GM18511 (cell line): ENCODE measurements at regions not wholly inside any gene's neighbourhood (a gene's known extent, or its start where the extent isn't known, plus 50 kb on each side); places are given as distances from the start of the nearest gene placed in this dataset.

Source experiments
- ATAC-seq: cut with Tn5 transposase; IDR thresholded peaks from one replicate; pipeline ENCODE4 v1.9.1; 2021; ENCODE audit warnings: mild to moderate bottlenecking, moderate library complexity; ENCODE audit not compliant: unreplicated experiment

DNA sequence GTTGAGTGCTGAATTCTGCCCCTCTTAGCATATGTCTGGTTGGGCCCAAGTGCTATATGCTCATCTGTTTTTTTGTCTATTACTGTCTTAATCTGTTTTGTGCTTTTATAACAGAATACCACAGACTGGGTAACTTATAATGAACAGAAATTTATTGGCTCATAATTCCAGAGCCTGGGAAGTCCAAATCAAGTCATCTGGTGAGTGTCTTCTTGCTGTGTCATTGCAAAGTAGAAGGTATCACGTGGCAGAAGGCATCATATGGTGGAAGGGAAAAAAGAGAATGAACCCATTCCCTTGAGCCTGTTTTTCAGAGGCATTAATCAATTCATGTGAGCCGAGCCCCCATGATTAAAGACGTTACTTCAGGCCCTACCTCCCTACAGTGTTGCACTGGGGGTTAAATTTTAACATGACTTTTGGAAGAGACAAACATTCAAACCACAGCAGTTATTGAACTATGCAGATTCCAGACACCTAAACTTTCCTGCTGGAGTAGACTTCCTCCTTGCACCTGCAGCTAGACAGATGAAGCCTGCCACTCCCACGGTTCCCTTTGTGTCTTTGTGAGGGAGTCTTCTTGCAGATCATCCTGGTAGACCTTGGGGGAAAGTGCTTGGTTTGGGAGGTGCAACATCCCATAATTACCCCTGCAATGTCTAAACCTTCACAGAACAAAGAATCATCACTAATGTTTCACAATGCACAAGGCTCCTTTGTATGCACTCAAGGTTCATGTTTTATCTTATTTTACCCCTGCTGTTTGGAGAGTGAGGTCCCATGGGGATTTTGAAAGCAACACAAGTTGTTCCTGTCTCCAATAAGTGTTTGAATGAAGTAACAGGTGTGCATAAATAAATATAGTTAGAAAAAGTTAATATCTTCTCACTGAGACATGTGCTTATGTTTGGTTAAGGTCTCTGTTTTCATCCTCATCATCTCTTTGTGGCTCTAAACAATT, 64.7 kb upstream of the XCR1 start:
- ATAC-seq, result no peak

DNA sequence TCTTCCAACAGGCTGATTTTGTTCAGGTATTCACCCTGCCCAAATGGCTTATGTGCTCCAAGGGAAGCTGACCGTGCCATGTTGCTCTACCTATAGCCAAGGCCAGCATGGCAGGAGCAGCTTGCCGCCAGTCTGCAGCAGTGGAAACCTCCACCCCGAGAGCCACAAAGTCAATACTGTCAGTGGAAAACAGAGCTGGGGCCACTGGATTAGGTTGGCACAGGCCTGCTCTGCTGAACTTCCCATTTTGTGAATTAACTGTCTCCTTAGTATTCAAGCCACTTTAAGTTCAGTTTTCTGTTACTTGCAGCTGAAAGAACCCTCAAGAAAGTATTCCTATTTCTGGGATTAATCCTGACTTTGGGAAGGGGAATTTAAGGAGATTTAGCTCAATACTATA, 63.8 kb upstream of the XCR1 start:
- ATAC-seq, result no peak

DNA sequence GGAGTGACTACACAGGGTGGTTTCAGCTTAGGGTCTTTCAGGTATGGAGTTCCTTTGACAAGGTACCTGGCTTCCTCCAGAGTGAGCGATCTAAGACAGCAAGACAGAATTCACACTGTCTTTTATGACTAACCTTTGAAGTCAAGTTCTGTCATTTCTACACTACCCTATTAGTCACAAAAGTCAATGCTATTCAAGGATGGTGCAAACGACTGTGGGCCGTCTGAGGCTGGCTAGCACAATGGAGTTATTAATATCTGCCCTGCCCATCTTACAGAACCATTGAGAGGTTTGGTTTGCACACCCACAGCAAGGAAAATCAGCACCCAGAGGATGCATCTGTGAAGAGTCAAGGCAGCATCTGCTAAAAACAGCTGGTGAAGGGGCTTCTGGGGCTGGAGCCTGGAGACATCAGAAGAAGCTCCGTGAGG, 62.9 kb upstream of the XCR1 start:
- peak; percentile 43 for ATAC-seq

DNA sequence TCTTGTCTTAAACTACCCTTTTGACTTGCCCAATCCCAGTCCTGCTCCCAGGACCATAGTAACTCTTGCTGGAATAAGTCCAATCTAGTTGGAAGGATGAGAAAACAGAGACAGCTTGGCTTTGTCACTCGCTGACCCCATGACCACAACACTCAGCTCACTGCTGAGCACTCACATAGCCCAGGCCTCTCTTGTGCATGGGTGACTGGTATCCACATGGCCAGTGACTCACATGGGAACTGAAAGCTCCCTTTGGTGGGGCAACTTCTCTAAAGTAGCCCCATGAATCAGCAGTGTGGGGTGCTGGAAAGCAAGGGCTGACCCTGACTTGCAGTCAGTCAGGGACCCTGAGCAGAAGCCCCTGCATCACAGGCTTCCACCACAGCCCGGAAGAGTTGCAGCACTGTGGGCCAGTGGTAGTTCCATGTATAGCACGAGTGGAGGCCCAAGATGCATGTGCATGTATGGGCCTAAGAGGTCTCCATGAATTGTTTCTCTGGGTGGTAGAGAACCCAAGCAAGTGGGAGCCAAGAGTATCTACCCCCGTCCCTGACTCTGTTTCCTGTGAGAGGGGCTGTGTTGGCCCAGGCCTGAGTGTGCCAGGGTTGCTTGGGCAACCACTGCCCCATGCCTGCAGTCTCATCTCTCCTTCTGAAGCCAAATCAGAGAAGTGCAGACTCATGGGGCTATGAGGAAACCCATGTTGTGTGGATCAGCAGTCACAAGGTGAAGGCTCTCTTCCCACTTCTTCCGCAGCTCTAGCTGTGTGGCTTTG, 62.1 kb upstream of the XCR1 start:
- no peak for ATAC-seq

DNA sequence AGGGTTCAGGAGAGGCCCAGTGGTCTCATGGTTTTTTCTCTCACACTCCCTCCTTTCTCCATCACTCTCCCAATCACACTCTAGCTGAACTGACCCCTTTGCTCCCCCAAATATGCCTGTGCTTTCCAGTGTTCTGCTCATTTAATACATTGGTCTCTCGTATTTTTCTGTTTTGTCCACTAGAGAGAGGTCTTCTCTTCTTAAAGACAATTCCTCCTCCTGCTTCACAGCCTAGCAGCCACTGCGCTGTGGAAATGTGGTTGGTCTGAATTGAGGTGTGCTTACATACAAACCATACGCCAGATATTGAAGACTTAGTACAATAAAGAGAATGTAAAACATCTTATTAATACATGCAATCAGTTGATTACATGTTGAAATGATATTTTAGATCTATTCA, 60.6 kb upstream of the XCR1 start:
- no peak for ATAC-seq

DNA sequence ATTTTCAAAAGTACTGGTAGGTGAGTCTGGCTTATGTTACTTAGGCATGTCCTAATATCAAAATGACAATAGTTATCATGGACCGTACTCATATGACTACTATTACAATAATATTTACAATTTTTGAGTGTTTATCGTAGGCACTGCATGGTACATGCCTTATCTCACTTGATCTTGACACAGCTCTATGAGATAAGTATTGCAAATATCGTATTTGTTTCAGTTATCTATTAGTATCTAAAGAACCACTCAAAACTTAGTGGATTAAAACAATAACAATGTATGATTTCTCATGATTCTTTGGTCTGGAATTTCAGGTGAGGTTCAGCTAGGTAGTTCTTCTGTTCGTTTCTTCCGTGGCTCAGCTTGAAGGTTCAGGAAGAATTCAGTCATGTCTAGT, 59.7 kb upstream of the XCR1 start:
- ATAC-seq, result no peak

DNA sequence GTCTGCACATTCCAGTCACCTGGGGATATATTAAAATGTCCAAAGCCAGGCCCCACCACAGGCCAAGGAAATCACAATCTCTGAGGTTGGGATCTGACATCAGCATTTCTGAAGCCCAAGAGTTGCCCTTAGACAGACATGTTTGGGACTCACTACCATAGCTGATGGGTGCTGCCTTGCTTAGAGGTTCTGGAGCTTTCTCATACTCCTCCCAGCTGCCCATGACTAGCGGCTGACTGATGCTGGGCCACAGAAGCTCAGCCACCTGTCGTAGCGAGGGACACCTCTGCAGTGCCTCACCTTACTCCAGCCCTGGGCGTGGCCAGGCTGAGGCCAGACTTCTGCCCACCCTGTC, 58.8 kb upstream of the XCR1 start:
- ATAC-seq, result no peak

DNA sequence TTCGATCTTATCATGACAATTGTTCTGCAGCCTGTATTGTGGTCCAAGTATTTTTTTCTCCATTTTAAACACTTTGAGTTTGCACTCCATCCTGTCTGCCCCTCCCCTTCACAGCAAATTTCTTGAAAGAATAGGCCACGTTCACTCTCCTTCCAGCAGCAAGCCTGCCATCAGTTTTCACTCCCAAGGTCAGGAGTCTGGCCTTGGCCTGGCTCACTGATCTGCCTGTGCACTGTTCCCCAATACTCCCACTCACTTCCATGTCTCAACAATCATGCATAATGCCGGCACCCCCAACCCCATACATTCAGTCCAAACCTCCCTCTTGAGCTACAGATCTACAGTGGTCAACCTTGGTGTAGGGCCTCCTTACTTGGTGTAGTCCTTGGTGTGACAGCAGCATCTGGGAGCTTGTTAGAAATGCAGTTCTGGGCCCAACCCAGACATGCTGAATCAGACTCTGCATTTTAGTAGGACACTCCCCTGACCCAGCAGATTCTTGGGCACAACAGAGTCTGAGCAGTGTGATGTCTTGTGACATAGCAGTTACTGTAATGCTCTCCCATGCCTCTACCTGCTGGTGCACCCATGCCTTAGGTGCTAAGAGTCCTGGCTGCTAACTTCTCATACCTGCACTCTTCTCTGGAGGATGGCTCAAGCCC, 58.3 kb upstream of the XCR1 start:
- ATAC-seq, result no peak

DNA sequence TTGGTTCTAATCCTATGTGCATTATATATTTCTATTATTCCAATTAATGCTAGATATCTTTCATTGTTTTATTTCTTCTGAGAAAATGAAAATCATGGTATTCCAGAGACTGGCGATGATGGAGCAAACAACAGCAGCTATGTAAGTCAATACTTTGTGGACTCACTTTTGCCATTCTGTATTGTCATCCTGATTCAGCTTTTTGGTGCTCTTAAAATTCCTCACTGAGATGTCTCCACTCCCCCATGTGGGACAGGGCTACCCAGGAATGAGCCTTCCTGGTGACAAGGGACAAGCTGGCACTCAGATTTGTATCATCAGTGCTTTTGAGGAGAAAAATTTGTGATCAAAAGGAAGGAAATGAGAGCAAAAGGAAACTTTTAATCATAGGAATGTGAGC, 56.7 kb upstream of the XCR1 start:
- ATAC-seq, result no peak

DNA sequence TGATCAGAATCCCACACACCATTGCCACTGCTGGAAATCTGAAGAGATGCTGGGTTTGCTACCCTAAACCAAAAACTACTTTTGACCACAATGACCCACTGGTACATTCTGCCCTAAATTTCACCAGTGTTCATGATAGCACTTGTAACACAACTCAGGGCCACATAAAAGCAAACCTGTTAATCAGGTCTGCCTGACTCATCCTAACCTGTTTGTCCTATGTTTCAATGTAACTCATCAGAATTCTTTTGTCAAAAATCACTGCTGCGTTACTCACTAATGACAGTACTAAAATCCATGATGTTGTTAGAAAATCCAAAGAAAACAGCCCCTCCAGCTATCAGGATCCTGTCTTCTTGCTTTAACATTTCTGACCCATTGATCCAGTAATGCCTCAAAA, 55.6 kb upstream of the XCR1 start:
- no peak for ATAC-seq

DNA sequence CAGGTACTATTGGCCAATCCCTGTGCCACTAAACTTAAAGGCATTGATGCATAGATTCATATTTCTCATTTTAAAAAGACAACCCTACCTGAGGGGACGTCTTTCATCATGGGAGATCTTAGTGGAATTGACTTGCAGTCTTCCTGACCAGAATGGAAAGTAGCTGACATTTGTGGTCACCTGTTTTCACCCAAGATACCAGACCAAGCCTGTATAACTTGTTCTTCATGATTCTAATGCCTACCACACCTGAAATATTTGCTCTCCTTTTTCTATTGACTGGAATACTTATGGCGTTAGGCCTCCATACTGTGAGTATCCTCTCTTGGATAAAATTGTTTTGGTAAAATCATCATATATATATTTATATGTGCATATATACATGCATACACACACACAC, 54.7 kb upstream of the XCR1 start:
- ATAC-seq, result no peak

DNA sequence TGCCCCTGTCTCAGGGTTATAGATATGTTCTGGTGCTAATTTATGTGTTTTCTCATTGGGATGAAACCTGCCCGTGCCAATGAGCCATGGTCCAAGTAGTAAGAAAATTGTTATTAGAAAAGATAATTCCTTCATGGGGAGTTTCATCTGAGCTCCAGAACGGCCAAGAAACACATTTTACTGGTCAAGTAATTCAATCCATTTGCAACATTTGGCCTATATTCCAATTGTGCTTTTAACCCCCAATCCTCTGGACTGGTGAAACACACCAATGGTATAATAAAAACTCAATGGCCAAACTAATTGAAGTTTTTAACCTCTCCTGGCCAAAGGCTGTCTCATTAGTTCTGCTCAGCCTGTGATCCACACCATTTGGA, 53.7 kb upstream of the XCR1 start:
- no peak for ATAC-seq

DNA sequence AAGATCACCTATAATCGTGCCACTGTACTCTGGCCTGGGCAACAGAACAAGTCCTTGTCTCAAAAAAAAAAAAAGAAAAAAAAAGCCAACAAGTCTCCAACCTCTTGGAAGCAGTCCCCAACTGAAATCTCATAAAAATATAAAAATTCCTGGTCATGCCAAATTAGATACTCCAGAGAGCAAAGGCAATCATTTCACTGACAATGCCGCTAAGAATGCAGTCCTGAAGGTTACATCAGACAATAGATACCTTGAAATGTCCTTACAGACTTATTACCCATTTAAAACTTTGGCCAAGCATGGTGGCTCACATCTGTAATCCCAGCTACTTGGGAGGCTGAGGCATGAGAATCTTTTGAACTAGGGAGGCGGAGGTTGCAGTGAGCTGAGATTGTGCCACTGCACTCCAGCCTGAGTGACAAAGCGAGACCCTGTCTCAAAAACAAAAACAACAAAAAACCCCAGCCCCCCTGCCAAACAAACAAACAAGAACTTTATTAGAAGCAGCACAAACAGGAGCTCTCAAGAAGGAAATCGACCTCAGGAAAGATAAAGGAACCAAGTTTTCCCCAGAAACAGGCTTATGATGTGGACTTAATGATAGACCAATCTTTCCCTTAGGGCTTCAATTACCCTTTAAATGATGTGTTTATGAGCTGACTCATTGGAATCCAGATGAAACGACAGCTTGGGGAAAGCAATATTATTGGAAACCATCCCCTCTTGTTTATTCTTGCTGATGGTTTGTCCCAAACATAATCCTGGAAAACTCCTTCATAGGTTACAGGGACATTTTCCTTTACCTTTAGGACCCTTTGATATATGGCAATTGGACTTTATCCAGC, 53.1 kb upstream of the XCR1 start:
- no peak for ATAC-seq

DNA sequence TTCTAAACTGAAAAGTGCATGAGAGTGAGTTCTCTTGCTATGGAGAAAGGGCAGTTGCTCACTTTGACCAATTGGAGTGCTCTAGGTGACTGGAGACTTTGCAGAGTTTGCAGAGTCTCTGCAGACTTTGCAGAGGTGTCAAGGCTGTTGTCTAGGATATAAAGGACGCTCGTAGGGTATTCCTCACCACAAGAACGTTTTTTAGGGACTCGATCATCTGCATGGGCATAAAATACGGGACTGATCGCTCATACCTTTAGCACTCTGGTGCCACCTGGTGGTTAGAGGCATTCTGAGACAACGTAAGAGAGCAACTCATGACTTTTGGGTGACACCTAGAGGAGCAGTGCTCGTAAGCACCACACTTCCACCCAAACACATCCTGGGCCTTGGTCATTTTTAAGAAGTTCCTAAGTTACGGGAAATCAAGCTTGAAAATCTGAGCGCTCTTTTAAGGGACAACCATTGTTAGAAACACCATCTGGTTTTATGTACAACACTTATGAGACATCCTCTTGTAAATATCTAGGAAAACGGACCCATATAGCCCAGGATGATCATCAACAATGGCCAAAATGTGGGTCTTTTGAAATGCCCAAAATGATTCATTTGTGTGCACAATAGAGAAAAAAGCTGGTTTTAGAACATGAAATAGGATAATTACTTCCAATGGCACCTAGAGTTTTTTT, 51.6 kb upstream of the XCR1 start:
- ATAC-seq, result peak; percentile 71
